BE2C (cell line): ENCODE measurements at regions not wholly inside any gene's neighbourhood (a gene's known extent, or its start where the extent isn't known, plus 50 kb on each side); places are given as distances from the start of the nearest gene placed in this dataset.

Experiments used
- DNase-seq: peaks from one replicate; pipeline ENCODE4 v3.0.0-alpha.2; 2020
- H3K27me3 ChIP-seq: fragments of 250-450 bp; sonication (Bioruptor Pico); 2 replicates; pipeline ENCODE4 v1.5.1; 2020; ENCODE audit warnings: mild to moderate bottlenecking
- H3K36me3 ChIP-seq: fragments of 250-450 bp; sonication (Bioruptor Pico); 2 replicates; pipeline ENCODE4 v1.5.1; 2020; ENCODE audit warnings: mild to moderate bottlenecking
- H3K4me1 ChIP-seq: fragments of 250-450 bp; sonication (Bioruptor Pico); 2 replicates; pipeline ENCODE4 v1.5.1; 2020
- H3K4me3 ChIP-seq: 2 replicates; pipeline ENCODE4 v1.5.1; 2011; ENCODE audit warnings: low read depth, low read length
- H3K9me3 ChIP-seq: fragments of 250-450 bp; sonication (Bioruptor Pico); 2 replicates; pipeline ENCODE4 v1.5.1; 2020
- TF ChIP-seq, protein P1 (sequence below): IDR thresholded peaks from 2 replicates; pipeline ENCODE4 v1.5.1; 2012; ENCODE audit warnings: mild to moderate bottlenecking, low read depth, low read length

DNA sequence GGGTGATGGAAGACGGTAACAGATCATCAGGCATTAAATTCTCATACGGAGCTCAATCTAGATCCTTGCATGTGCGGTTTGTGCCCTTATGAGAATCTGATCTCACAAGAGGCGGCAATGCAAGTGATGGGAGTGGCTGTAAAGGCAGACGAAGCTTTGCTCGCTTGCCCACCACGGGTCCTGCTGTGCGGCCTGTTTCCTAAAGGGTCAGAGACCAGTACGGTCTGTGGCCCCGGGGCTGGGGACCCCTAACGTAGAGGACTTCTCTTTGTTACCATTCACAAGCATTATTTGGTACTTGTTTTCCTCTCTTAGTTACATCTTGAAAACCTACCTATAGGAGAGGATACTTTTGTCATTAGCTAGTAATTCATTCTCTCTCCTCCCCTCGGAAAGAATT is 221.0 kb downstream of the ADAM29 start:
- DNase-seq: no peak
- no peak overlapping the region for H3K4me3 ChIP-seq
- TF ChIP-seq, protein P1, sequence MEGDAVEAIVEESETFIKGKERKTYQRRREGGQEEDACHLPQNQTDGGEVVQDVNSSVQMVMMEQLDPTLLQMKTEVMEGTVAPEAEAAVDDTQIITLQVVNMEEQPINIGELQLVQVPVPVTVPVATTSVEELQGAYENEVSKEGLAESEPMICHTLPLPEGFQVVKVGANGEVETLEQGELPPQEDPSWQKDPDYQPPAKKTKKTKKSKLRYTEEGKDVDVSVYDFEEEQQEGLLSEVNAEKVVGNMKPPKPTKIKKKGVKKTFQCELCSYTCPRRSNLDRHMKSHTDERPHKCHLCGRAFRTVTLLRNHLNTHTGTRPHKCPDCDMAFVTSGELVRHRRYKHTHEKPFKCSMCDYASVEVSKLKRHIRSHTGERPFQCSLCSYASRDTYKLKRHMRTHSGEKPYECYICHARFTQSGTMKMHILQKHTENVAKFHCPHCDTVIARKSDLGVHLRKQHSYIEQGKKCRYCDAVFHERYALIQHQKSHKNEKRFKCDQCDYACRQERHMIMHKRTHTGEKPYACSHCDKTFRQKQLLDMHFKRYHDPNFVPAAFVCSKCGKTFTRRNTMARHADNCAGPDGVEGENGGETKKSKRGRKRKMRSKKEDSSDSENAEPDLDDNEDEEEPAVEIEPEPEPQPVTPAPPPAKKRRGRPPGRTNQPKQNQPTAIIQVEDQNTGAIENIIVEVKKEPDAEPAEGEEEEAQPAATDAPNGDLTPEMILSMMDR: no peak
- no peaks in the 10 kb centered on the region for H3K4me1 ChIP-seq
- H3K27me3 ChIP-seq: no peaks in the 10 kb centered on the region
- no peaks in the 10 kb centered on the region for H3K36me3 ChIP-seq
- no peaks in the 10 kb centered on the region for H3K9me3 ChIP-seq

DNA sequence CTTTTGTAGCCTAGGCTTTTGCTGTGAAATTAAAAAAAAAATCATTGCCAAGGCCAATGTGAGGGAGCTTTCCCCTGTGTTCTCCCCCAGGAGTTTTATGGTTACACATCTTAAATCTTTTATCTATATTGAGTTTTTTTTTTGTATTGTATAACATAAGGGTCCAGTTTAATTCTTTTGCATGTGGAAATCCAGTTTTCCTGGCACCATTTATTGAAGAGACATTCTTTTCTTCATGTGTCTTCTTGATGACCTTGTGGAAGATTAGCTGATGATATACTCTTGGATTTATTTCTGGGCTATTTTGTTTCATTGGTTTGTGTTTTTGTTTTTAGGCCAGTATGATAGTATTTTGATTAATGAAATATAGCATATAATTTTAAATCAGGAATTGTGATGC is 225.0 kb downstream of the ADAM29 start:
- no peaks in the 10 kb centered on the region for H3K4me1 ChIP-seq
- no peaks in the 10 kb centered on the region for H3K36me3 ChIP-seq
- no peaks in the 10 kb centered on the region for H3K9me3 ChIP-seq
- no peak overlapping the region for H3K4me3 ChIP-seq
- no peak for DNase-seq
- TF ChIP-seq, protein P1: no peak
- H3K27me3 ChIP-seq: no peaks in the 10 kb centered on the region

DNA sequence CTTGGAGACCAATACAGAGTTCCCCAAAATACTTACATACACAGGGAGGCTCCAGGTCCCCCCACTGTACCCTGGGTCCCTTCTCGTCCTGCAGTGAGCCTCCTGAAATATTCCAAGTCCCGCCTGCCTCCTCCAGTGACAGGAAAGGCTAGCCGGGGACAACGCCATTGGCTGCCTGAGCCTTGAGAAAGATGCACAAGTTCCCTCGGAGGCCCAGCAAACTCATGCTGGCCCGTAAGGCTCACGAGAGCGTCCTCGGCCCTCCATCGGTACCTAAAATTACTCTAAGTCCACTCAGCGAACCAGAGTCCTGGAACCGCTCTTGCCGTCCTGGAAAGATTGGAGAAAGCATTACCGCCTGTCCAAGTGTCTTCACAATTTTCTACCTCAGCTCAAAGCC is 228.6 kb downstream of the ADAM29 start:
- no peaks in the 10 kb centered on the region for H3K27me3 ChIP-seq
- H3K4me3 ChIP-seq: no peak overlapping the region
- no peaks in the 10 kb centered on the region for H3K4me1 ChIP-seq
- no peak for DNase-seq
- H3K9me3 ChIP-seq: no peaks in the 10 kb centered on the region
- TF ChIP-seq, protein P1: no peak
- no peaks in the 10 kb centered on the region for H3K36me3 ChIP-seq

DNA sequence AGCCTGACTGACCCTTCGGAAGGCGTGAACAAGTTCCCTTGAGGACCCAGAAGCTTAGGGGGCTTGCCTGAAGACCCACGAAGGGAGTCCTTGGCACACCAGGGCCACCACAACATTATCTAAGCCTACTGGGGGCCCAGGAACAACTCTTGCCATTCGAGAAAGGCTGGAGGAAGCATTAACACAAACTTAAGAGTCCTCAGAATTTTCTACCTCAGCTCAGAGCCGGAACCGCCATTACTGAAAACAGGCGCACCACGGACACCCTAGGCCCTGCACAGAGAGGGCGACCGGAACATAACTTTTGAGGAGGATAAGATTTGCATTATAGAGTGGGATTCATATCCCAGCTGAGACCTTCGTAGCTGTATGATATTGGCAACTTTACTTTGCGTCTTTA is 229.1 kb downstream of the ADAM29 start:
- Histone ChIP-seq H3K4me3 (no peak overlapping the region), H3K9me3 (no peaks in the 10 kb centered on the region), H3K27me3 (no peaks in the 10 kb centered on the region), H3K36me3 (no peaks in the 10 kb centered on the region), H3K4me1 (no peaks in the 10 kb centered on the region)
- TF ChIP-seq, protein P1: no peak
- no peak for DNase-seq

DNA sequence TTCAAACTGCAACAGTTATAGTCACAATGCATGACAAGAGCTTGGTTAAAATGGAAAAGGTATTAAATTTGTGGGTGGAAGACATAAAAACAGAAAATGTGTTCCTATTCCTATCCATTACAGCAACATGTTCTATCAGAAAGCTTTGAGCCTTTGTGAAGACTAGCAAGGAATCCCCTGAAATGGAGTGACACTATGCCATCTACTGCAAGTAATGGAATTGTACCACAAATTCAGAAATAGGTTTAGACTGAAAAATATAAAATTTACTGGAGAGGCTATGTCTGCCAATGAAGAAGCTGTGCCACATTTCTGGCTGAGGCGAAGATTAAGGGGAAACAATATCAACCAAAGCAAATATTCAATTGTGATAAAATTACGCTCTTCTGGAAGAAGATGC is 247.9 kb downstream of the ADAM29 start:
- Histone ChIP-seq H3K27me3 (no peaks in the 10 kb centered on the region), H3K4me3 (no peak overlapping the region), H3K4me1 (no peaks in the 10 kb centered on the region), H3K9me3 (no peaks in the 10 kb centered on the region), H3K36me3 (no peaks in the 10 kb centered on the region)
- TF ChIP-seq, protein P1: no peak
- DNase-seq: no peak

DNA sequence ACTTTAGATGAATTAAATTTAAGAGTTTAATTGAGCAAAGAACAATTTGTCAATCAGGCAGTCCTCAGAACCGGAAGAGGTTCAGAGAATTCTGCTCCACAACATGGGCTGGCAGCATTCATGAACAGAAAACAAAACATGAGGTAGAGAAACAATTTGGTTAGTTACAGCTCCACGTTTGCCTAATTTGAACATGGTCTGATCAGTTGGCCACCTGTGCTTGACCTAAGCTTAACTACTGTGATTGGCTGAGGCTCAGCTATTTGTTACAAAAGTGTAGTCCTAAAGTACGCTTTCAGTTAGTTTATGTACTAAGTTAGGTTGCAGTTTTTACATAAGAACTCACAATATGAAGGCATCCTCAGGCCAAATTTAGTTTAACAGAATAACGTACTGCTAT is 258.6 kb downstream of the ADAM29 start:
- no peaks in the 10 kb centered on the region for H3K27me3 ChIP-seq
- no peak overlapping the region for H3K4me3 ChIP-seq
- no peak for DNase-seq
- TF ChIP-seq, protein P1: no peak
- H3K36me3 ChIP-seq: no peaks in the 10 kb centered on the region
- H3K4me1 ChIP-seq: no peaks in the 10 kb centered on the region
- H3K9me3 ChIP-seq: no peaks in the 10 kb centered on the region
